Thyroid gland (tissue), 4 donors: ENCODE measurements at regions not wholly inside any gene's neighbourhood (a gene's known extent, or its start where the extent isn't known, plus 50 kb on each side); places are given as distances from the start of the nearest gene placed in this dataset.

Experiments used
- DNase-seq, 2 donors: peaks; one replicate each; pipeline ENCODE4 v3.0.0-alpha.2; 2019
- H3K27ac ChIP-seq, 3 donors: fragments of 200-600 bp; sonication (generic); 1 replicate in 2 of 3; 2 replicates in 1 of 3; pipeline ENCODE4 v1.5.1; 2016 to 2019; ENCODE audit warnings: mild to moderate bottlenecking in 1 of 3, moderate library complexity in 1 of 3
- H3K27me3 ChIP-seq: fragments of 200-600 bp; sonication (generic); one replicate; pipeline ENCODE4 v1.5.1; 2019
- H3K36me3 ChIP-seq, 2 donors: fragments of 200-600 bp; sonication (generic); one replicate each; pipeline ENCODE4 v1.5.1; 2016 to 2019
- H3K4me1 ChIP-seq, 2 donors: fragments of 200-600 bp; sonication (generic); one replicate each; pipeline ENCODE4 v1.5.1; 2017 to 2019
- H3K4me3 ChIP-seq, 3 donors: fragments of 200-600 bp; sonication (generic); replicated peaks in 1 of 3; 1 replicate in 2 of 3; 2 replicates in 1 of 3; pipeline ENCODE4 v1.5.1; 2016; ENCODE audit warnings: mild to moderate bottlenecking in 1 of 3
- H3K9me3 ChIP-seq: fragments of 200-600 bp; sonication (generic); one replicate; pipeline ENCODE4 v1.5.1; 2017
- POLR2A ChIP-seq, 2 donors: fragments of 450-650 bp; IDR thresholded peaks; one replicate each; pipeline ENCODE4 v1.6.1; 2017; ENCODE audit warnings: antibody characterized with exemption in 2 of 2, mild to moderate bottlenecking in 2 of 2, moderate library complexity in 1 of 2
- WGBS, 2 donors: methylation state at CpG; one replicate each; pipeline ENCODE4 v1.1.5; 2017; 5-methylcytosine and 5-hydroxymethylcytosine counted together
- intact Hi-C: fragments of 100-400 bp; cut with DNase I; formaldehyde crosslinking; loops from one replicate; pipeline ENCODE4 v1.15.1; 2023
- TF ChIP-seq, protein P1 (sequence below), 6 experiments: fragments of 200-600 bp in 3 of 6; fragments of 450-650 bp in 3 of 6; sonication (generic) in 3 of 6; IDR thresholded peaks; one replicate each; pipeline ENCODE4 v1.5.1; 2016 to 2019; ENCODE audit warnings: antibody characterized with exemption in 6 of 6, mild to moderate bottlenecking in 2 of 6, inconsistent platforms in 1 of 6, moderate library complexity in 1 of 6

DNA sequence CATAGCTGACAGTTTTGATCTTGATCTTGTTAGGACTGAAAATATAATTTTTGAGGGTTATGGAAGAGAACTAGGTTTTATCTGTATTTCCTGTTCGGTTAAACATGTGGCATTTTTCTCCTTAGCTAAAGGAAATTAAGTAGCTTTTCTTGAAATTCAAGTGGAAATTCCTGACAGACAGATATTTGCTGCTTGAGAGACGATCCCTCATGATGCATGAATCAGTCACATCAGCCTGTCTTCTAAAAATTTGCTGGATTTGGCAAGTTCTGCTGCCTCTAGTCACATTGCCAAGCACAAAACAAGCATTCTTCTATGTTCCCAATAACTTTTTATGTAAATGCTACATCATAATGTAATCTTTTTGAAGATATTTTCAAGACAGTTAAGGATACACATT, 201.8 kb upstream of the ATP5MC3 start:
- Histone ChIP-seq H3K27me3 (no peaks in the 10 kb centered on the region), H3K4me1 (no peaks in the 10 kb centered on the region), H3K9me3 (no peaks in the 10 kb centered on the region), H3K4me3 (no peak overlapping the region), H3K36me3 (no peaks in the 10 kb centered on the region), H3K27ac (no peak overlapping the region)
- WGBS, 2 donors: 52 to 55% methylated on average over 2 of the region's 2 CpGs
- intact Hi-C loops: no loop called here
- TF ChIP-seq POLR2A (IDR thresholded peaks at IDR 0.05): no peak
- TF ChIP-seq, protein P1, sequence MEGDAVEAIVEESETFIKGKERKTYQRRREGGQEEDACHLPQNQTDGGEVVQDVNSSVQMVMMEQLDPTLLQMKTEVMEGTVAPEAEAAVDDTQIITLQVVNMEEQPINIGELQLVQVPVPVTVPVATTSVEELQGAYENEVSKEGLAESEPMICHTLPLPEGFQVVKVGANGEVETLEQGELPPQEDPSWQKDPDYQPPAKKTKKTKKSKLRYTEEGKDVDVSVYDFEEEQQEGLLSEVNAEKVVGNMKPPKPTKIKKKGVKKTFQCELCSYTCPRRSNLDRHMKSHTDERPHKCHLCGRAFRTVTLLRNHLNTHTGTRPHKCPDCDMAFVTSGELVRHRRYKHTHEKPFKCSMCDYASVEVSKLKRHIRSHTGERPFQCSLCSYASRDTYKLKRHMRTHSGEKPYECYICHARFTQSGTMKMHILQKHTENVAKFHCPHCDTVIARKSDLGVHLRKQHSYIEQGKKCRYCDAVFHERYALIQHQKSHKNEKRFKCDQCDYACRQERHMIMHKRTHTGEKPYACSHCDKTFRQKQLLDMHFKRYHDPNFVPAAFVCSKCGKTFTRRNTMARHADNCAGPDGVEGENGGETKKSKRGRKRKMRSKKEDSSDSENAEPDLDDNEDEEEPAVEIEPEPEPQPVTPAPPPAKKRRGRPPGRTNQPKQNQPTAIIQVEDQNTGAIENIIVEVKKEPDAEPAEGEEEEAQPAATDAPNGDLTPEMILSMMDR (IDR thresholded peaks at IDR 0.05): no peak
- no peak for DNase-seq

DNA sequence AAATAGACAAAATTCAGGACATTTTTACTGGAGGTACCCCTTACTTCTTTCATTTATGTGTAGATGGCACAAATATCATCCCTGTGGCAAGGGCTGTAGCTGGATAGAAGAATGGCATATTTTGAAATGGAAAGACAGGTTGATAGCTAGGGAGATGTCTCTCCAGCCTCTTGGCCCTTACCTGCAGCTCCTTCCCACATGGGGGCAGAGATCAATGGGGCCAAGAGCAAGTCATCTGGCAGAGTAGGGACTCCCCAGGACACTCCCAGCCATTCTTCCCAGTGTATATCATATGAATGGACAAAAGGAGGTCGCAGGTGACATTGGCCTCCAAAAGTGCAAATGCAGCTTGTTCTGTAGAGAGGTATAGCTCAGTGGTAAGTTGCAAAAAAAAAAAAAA, 192.2 kb upstream of the ATP5MC3 start:
- H3K27me3 ChIP-seq: no peaks in the 10 kb centered on the region
- DNase-seq: no peak
- H3K9me3 ChIP-seq: no peaks in the 10 kb centered on the region
- no peak overlapping the region for H3K27ac ChIP-seq
- H3K4me3 ChIP-seq: no peak overlapping the region
- TF ChIP-seq POLR2A (IDR thresholded peaks at IDR 0.05): no peak
- TF ChIP-seq, protein P1 (IDR thresholded peaks at IDR 0.05): no peak
- WGBS, 2 donors: 78 to 83% methylated on average over 1 of the region's 1 CpG
- H3K36me3 ChIP-seq: no peaks in the 10 kb centered on the region
- H3K4me1 ChIP-seq: no peaks in the 10 kb centered on the region
- intact Hi-C loops: no loop called here

DNA sequence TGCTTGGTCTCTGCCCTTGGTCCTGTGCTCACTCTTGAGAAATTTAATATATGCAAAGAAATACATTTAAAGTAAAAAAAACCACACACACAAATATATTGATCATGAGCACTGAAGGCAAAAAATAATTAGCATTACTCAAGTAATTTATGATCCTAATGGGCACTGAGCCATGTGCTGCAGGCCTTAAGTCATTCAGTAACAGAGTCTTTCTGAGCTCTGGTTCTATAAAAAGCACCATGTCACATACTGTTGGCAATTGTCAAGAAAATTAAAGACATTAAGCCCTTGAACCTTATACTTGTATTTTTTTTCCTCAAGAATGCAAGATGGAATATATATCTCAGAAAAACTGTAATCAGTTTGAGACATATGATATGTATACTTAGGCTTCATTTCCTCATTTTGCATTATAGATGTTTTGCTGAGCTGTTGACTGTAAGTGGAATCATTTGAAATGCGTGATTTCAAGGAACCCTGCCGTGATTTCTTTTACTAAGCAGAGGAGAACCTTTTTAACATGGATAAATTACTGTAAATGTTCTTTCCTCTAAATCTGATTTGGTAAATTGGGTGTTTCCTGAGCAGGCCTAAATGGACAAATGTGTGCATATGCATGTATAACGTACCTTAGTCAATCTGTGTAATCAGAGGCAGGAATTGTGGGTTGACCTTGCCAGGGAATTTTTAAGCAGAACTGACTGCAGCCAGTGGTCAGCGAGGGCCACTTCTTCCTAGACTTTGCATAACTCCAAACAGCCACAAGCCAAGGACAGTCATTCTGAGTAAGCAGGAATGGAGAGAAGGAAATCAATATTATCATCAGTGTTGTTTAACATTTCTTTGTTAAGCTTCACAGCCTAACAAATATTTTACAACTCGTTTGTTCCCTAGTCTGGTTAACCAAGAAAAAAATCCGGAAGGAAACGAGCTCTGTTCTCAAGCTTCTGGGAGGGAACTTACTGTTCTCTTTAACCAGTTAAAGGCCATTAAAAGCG, 191.5 kb upstream of the ATP5MC3 start:
- no peak for DNase-seq
- WGBS, 2 donors: 55 to 57% methylated on average over 8 of the region's 8 CpGs
- no peaks in the 10 kb centered on the region for H3K36me3 ChIP-seq
- no peaks in the 10 kb centered on the region for H3K9me3 ChIP-seq
- H3K4me1 ChIP-seq: no peaks in the 10 kb centered on the region
- no peak overlapping the region for H3K4me3 ChIP-seq
- no peak overlapping the region for H3K27ac ChIP-seq
- TF ChIP-seq, protein P1 (IDR thresholded peaks at IDR 0.05): no peak
- TF ChIP-seq POLR2A (IDR thresholded peaks at IDR 0.05): no peak
- H3K27me3 ChIP-seq: no peaks in the 10 kb centered on the region
- intact Hi-C loops: no loop called here

DNA sequence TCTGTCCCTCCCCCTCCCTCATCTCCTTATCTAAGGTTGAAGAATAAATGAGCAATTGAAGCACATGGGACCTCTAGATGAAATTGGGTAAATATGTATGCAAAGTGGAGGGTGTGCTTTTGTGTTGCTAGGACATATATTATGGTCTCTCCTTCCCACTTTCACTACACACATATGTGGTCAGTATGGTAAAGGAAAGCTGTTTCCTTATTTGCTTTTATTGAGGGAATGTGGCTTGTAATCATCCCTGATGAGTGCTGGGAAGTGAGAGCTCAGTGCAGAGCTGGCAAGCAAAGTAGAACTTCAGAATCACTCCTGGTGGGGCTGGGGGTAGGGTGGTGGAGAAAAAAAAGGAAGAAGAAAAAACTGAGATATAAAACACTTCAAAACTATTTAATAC, 189.9 kb upstream of the ATP5MC3 start:
- no peaks in the 10 kb centered on the region for H3K4me1 ChIP-seq
- TF ChIP-seq, protein P1 (IDR thresholded peaks at IDR 0.05): no peak
- TF ChIP-seq POLR2A (IDR thresholded peaks at IDR 0.05): no peak
- no peak overlapping the region for H3K27ac ChIP-seq
- intact Hi-C loops: no loop called here
- H3K4me3 ChIP-seq: no peak overlapping the region
- DNase-seq: no peak
- no peaks in the 10 kb centered on the region for H3K9me3 ChIP-seq
- H3K27me3 ChIP-seq: no peaks in the 10 kb centered on the region
- H3K36me3 ChIP-seq: no peaks in the 10 kb centered on the region

GRCh38 chr2:175366815-175367214, 185.3 kb upstream of the ATP5MC3 start:
- TF ChIP-seq, protein P1 (IDR thresholded peaks at IDR 0.05): peak in 5 of 6 experiments; percentile 20 to 71 (median 59)
- no peak for TF ChIP-seq POLR2A (IDR thresholded peaks at IDR 0.05)

More at GRCh38 chr2:175366815-175367214, 185.3 kb upstream of the ATP5MC3 start:
- H3K27ac ChIP-seq: no peak overlapping the region
- peak in 1 of 2 donors; percentile 4 for DNase-seq
- no peaks in the 10 kb centered on the region for H3K27me3 ChIP-seq
- 5 to 7% methylated on average over 7 of the region's 7 CpGs for WGBS, 2 donors
- no peaks in the 10 kb centered on the region for H3K9me3 ChIP-seq
- no peaks in the 10 kb centered on the region for H3K36me3 ChIP-seq
- no peaks in the 10 kb centered on the region for H3K4me1 ChIP-seq
- intact Hi-C loops: loop anchor here (10.0 kb wide), 1 partner anchor 718 kb away; the partner anchor contains the start of gene EVX2
- no peak overlapping the region for H3K4me3 ChIP-seq
